Activated T-cell treated with anti-CD3 and anti-CD28 coated beads for 4 hours (primary cell): ENCODE measurements at regions not wholly inside any gene's neighbourhood (a gene's known extent, or its start where the extent isn't known, plus 50 kb on each side); places are given as distances from the start of the nearest gene placed in this dataset.
"Not testable (repeated sequence)": the region's sequence is repeated elsewhere in the genome, so short reads cannot be mapped to it uniquely, and the experiment has no call there.

Experiments
- DNase-seq: peaks from one replicate; pipeline ENCODE4 v3.0.0-alpha.2; 2020

DNA sequence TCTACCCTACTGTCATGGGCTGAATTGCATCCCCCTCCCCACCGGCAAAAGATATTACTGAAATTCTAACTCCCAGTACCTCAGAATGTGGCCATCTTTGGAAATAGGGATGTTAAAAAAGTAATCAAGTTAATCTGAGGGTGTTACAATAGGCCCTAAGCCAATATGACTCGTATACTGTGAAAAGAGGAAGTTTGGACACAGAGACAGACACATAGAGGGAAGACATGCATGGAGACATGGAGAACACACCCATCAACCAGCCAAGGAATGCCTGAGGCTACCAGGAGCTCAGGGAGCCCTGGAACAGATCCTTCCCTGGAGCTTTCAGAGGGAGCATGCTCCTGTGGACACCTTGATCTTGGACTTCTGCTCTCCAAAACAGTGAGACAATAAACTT, 138.2 kb upstream of the ADO start:
- DNase-seq, result no peak

DNA sequence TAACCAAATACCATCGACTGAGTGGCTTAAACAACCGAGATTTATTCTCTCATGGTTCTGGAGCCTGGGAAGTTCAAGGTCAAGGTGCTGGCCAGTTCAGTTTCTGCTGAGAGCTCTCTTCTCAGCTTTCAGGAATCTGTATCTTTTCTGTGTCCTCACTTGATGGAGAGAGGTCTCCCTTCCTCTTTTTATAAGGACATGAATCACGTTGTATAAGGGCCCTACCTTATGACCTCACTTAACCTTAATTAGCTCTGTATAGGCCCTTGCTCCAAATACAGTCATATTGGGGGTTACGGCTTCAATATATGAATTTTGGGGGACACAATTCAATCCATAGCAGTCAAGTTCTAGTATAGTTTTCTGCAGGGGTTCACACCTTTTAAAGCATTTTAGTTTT, 135.2 kb upstream of the ADO start:
- no peak for DNase-seq

DNA sequence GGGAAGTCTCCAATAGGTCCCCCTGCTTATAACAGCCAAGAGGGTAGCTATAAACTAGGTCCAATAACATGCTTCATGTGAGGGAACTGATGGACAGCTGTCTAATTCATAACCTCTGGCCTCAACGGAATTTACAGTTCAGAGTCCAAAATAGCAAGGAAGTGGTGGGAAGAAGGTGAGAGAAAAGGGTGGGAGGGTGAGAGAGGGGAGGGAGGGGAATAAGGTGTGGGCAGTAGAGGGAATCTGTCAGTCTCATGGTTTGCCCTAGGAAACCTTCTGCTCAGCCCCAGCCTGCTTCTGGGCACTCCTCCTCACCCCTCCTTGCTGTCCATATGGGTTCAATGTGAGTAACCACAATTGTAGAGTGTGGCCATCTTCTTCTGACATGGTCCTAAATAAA, 133.4 kb upstream of the ADO start:
- no peak for DNase-seq

DNA sequence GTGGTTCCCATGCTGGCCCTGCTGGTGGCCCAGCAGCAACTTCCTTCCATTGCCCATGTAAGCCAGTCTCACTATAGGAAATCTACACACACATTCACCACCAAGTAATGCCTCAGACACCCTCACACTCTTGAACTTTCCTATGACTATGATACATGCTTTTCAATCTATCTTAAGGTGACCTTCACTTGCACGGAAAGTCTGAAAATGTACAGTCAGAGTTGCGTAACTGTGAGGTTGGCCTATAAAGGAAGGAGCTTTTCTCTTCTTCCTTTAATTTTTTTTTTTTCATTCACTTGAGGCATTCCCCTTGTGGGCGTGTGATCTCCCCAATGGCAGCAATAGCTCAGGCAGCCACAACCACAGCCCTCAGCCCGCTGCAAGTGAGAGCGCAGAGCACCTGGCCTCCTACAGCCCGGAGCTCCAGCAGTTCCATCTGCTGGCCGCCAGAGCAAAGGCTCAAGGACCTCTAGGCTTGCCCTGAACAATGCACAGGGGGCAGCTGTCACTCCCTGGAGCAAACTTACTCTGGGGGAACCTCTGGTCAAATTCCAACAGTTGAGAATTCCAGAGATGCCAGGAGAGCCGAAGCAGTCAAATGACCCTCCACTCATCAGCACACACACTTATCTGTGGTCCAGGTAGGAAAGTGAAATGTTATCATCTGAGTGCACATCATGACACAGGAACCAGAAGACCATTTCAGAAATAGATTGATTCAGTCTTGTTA, 123.1 kb upstream of the ADO start:
- DNase-seq, result peak; percentile 65

DNA sequence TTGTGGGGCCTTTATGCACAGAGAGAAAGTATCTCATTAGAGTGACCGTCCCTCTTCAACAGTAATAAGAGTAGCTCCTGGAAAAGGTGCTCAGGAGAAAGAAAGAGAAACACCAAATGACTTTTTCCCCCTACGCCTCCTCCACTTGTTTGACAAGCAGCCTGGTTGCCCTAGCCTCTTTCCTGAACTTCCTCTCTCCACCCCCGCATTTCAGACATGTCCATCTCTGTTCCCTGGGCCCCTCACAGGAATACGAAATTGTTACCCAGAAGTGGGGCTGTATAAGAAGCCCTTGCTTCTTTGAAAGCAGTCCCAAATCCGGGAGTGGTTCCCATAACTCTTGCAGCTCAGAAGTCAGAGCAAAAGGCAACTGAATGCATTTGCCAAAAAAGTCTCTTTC, 119.6 kb upstream of the ADO start:
- no peak for DNase-seq

DNA sequence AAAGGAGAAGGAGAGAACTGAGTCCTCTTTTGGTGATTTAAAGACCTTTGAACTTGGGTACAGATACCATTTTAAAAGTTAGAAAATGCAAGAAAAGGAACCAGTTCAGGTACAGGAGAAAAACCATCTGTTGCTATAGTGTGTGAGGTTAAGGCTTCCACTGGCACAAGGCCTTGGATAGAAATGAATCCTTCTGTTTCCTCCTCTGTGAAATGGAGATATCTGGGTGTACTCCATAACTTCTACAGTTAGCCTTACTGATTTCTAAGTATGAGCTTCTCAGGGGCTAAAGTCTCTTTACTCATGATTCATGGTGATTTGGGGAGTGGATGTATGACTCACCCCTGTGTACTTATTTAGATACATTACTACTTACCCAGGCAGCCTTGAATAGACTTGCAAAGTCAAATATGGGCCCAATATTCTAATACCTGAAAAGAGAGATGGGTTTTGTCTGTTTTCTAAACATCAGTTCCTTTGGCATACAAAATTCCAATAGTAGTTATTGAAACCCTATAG, 117.2 kb upstream of the ADO start:
- no peak for DNase-seq

DNA sequence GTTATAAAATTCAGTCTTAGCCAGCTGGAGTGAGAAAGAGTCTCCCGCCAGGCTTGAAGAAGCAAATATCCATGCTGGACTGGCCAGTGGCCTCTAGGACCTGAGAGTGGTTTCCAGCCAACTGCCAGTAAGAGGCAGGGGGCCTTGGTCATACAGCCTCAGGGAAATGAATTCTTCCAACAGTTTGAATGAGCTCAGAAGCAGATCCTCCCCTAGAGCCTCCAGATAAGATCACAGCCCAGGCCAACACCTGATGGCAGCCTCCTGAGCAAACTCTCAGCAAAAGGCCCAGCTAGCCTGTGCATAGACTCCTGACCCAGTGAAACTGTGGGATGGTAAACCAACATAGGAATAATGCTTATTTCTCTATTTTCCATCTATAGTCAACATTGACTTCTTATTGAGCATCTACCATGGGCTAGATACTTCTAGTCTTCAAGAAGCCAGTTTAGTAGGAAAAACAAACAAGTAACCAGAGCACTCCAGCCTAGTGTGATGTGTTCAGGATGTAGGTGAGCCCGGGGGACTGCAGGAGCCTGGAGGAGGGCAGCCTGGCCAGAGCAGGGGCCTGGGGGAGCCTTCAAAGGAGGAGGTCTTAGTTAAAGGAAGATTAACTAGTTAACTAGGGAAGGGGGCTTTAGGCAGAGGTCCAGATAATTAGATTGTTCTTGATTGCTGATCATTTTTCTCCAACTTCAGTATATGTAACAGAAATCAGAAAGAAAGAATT, 115.4 kb upstream of the ADO start:
- DNase-seq, result no peak

DNA sequence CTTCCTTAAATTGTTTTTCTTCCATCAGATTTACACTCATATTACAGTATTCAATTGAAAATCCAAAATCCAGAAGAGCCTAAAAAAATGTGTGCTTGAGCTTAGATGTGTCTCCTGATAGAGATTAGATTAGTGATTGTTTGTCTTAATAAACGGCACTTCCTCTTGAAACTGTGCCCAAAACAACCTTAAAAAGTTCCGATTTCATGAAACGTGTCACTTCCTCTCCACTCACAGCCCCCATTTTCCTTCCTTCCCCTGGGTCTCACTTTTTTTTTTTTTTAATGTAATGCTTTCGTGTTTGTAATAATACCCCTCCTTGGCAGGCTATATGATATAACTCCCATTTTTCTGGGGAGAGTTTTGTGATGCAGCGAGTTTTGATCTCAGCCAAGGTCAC, 114.8 kb upstream of the ADO start:
- no peak for DNase-seq

DNA sequence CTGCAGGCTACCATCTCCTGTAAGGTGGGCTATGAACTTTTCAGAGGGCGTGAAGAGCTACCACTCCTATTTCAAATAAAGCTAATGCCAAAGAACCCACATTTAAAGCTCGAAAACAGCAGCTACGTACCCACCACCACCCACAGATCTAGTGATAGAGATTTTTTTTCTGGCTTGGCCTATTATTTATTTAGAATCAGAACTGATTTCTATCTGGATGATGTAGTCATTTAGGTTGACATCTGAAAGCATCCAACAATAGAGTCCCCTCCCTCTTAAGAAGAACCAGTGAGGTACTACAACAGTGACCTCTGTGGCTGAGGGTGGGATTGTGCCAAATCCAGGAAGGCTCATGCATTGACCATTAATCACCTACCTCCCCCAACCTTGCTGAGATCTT, 113.8 kb upstream of the ADO start:
- no peak for DNase-seq

DNA sequence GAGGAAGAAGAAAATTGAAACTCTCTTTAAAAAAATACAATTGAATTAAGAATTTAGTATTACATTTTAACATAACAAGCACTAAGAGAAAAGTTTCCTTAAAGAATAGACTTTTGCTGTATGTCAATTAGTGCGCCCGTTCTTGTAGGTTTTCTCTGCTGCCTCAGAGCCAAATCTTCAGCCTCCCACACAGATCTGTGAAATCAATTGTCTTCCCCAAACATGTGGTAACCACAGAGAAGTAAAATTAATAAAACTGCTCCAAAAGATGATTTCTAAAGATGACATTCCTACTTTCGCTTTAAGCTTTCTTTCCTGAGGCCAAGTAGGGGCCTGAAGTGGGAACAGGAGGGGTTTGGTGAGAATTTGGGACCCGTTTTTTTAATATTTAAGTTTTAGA, 113.2 kb upstream of the ADO start:
- DNase-seq, result no peak

DNA sequence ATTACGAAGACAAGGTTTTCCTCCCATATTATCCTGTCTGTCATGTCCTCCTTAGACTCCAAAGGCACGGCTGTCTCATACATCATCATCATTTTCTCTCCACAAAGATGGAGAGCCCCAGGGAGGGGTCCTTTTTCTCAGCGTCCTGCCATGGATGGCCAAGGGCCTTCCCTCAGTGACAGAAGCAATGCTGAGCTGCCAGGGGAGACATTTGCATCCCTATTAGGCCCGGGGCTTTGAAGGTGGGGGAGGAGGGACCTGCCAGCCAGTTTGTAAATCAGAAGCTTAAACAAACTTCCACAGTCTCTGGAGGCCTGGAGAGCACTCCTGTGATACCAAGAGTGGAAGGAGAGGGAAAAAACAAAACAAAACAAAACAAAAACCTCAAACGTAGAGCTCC, 112.4 kb upstream of the ADO start:
- no peak for DNase-seq

DNA sequence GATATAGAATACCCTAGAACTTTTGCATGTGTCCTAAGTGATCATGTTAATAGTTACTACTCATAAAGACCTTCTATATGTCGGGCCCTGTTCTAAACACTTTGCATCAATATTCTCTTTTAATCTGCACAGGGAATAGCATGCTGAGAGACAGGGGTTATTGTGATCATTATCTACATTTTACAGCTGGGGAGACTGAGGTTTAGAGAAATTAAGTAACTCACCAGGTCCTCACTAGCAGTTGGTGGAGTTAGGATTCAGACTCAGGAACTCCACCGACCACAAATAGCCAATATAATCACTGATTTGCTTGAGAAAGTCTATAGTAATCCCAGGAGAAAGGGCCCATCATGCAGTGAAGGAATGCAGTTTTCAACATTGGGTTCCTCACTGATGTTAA, 111.2 kb upstream of the ADO start:
- no peak for DNase-seq

DNA sequence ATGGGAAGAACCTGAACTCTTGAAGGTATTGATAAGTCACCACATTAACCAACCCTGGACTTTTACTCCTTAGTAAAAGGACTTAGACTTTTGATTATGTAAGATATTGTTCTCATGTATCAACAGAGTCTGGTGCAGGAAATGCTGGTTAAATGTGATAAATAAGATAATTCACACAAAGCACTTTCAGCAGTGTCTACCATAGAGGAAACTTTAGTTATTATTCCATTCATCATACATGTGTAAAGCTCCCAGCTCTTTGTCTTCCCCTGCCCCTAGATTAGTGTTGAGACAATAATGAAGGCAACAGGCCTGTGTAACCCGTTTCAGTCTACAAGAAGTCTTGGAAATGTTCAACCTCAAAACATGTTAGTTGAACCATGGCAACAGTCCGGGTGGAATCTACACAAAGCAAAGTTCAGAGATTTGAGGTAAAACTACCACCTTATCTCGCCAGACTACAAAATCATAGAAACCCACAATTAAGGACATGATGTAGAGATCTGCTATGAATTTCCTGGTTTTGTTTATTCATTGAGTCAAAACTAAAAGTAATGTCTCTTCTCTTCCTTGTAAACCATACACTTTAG, 109.9 kb upstream of the ADO start:
- DNase-seq, result no peak

DNA sequence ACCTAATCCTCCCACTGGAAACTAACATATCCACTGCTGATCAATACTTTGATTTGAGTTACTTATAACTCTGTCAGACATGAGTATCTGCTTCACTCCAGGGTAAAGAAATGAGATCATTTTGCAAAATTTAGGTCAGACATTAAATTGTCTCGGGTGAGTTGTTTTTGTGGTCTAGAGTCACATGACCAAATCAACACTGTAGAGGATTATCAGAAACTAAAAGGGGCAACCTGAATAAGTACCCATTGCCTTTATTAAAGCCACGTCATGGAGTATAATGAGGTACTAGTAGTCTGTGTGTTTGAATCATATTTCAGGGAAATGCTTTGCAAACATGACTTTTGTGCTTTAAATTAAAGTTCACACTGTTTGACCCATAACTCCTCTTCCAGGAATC, 107.7 kb upstream of the ADO start:
- no peak for DNase-seq

DNA sequence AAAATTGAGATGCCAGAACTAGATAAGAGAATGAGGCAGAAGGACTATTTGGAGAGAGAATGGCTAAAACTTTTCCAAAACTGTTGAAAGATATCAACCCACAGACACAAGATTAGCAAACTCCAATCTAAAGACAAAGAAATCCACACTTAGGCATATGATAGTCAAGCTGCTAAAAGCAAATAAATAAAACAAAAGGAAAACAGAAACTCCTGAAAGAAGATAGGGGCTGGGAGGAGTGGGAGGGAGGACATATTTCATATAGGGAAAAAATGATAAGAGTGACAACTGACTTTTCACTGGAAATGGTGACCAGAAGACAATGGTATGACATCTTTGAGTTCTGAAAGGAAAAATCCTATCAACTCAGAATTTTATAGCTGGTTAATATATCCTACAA, 105.4 kb upstream of the ADO start:
- DNase-seq, result no peak

DNA sequence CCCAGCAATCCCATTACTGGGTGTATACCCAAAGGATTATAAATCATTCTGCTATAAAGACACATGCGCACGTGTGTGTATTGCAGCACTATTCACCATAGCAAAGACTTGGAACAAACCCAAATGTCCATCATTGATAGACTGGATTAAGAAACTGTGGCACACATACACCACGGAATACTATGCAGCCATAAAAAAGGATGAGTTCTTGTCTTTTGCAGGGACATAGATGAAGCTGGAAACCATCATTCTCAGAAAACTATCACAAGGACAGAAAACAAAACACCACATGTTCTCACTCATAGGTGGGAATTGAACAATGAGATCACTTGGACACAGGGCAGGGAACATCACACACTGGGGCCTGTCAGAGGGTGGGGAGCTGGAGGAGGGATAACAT, 100.4 kb upstream of the ADO start:
- not testable (repeated sequence) for DNase-seq

DNA sequence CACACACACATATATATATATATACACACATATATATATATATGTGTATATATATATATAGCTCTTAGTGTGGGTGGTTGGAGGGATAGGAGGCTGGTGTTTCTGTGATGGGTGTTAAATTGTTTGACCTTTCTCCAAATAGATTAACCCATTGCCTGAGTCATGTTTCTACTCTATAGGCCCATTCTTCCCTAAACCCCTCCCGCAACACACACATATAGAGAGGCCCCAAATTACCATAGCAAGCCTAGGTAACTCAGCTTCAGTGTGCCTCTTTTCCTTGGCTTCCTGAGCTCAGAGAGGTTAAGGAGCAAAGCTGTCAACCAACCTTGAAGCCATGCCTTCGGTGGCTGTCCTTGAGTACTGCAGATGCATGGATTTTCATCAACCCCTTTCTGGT, 98.7 kb upstream of the ADO start:
- DNase-seq, result no peak

DNA sequence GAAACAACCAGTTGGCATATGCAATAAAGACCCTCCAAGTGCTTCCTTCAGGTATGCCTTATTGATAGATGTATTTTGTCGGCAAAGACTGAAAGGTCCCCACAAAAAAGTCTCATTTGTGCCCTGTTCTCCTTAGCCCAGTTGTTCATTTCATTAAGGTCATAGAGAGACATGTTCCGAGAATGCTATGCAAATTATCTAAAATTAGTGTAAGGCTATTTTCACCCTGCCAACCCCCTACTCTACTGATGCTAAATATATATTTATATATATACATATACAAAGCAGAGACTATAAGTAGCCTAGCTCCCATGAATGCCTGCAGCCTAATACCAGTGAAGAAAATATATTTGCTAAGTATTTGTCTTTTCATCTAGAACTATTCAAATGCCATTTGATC, 96.7 kb upstream of the ADO start:
- no peak for DNase-seq

DNA sequence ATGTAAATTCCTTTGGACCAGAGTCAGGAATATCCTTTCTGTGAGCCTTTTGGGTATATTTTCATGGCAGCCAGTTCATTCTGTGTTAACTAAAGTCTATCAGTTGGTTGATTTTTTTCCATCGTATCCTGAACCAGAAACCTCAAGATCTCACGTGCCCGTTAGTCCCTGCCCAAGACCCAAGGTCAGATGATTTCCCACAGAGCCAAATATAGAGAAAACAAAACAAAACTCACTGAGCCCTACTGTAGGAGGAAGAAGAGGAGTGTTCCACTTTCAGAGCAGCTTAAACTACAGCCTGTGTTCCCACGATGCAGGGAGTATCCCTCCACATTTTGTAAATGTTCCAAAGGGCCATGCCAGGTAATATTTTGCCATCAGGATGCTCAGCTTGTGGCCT, 96.0 kb upstream of the ADO start:
- DNase-seq, result no peak

DNA sequence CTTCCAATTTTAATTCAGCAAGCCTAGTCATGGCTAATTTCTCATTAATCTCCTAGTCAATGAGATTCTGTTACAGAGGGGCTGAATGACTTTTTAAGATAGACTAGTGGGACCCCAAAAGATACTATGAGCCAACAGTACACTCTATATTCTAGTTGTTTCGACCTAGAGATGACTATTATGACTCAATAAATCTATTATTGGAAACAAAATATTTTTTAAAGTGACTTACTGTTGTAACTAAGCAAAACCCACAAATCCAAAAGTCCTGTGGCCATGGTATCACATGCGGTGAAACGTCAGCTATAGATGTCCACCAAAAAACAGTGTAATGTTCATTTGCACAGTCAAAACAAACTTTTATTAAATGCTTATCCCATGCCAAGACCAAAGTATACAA, 95.3 kb upstream of the ADO start:
- no peak for DNase-seq

DNA sequence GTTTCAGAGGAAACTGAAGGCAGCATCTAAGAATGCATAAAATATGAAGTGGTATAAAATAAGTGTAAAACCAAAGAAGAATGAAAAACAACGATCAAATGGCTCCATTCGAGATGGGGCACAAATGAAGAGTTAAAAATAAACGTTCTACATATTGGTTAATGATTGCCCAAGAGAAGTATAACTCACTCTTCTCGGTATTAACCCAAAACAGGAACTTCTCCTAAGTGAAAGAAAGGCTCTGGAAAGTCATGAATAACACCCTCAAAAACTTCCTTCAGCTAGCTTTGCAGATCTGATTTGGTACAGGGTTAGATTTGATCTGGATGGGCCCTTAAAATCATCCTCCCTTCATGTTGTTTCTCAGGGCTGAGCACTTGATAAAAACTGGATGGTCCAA, 94.3 kb upstream of the ADO start:
- DNase-seq, result no peak

DNA sequence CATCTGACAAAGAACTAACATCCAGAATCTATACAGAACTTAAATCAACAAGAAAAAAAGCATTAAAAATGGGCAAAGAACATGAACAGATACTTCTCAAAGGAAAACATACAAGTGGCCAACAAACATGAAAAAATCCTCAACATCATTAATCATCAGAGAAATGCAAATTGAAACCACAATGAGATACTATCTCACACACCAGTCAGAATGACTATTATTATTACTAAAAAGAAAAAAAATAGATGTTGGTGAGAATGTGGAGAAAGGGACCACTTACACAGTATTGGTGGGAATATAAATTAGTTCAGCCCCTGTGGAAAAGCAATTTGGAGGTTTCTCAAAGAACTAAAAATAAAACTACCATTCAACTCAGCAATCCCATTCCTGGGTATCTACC, 89.1 kb upstream of the ADO start:
- no peak for DNase-seq

DNA sequence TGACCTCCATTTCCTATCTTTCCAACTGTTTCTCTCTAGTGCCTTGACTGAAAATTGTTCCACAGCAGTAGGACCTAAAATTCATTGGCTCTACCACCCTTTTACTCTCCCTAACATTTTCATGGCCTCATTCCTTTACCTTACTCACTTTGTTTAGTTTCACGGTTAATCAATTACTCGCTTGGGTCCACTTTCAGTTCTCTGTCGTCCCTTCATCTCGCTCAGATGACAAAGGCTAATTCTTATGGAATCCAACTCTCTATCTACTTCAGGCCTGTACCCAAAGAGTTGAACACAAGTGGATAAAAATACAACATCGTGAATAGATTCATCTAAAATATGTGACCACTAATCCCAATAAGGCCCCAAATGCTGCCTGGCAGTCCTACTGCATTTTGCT, 85.9 kb upstream of the ADO start:
- no peak for DNase-seq

DNA sequence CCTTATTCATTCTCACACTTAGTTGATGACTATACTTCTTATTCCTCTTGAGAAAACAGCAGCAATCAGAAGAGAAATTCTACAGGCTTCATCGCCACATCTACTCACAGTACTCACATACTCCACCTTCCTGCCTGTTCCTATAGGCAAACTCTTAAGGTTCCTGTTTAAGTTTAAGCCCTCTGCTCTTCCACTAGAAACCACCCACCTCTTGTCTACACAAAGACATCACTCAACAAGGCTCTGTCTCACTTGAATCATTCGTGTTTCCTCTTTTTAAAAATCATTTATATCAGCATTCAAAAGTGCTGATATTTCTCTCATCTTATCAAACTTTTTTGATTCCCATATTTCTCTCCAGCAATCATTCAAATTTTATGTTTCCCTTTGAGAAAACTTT, 85.5 kb upstream of the ADO start:
- DNase-seq, result no peak
